Caki2 (cell line): ENCODE measurements at regions not wholly inside any gene's neighbourhood (a gene's known extent, or its start where the extent isn't known, plus 50 kb on each side); places are given as distances from the start of the nearest gene placed in this dataset.
"Not testable (repeated sequence)": the region's sequence is repeated elsewhere in the genome, so short reads cannot be mapped to it uniquely, and the experiment has no call there.

Experiments
- DNase-seq: peaks from one replicate; pipeline ENCODE4 v3.0.0-alpha.2; 2015; ENCODE audit warnings: low read depth
- in situ Hi-C: cut with HindIII; loops from 2 replicates; pipeline ENCODE4 v1.10.0; 2016; ENCODE audit warnings: low sequenced_read_pairs, low pct_unique_long_range_greater_than_20kb, mixed read lengths

GRCh38 chr1:229130028-229130668 lies 140.8 kb upstream of the RAB4A start:
- in situ Hi-C loops = no loop called here
- DNase-seq = no peak

GRCh38 chr1:229131243-229132105 lies 139.4 kb upstream of the RAB4A start:
- in situ Hi-C loops = no loop called here
- no peak for DNase-seq

GRCh38 chr1:229132106-229132443 lies 138.8 kb upstream of the RAB4A start:
- no peak for DNase-seq
- in situ Hi-C loops = no loop called here

- in situ Hi-C loops = no loop called here
- DNase-seq = no peak
Measured at GRCh38 chr1:229132706-229133105, 138.2 kb upstream of the RAB4A start.

GRCh38 chr1:229133151-229133550 lies 137.8 kb upstream of the RAB4A start:
- in situ Hi-C loops = no loop called here
- DNase-seq = no peak

- in situ Hi-C loops = no loop called here
- no peak for DNase-seq
Measured at GRCh38 chr1:229133811-229134210, 137.1 kb upstream of the RAB4A start.

GRCh38 chr1:229134381-229135217 lies 136.3 kb upstream of the RAB4A start:
- in situ Hi-C loops, DNase-seq: not testable (repeated sequence)

- DNase-seq = no peak
Measured at GRCh38 chr1:229135773-229136172, 135.1 kb upstream of the RAB4A start.

GRCh38 chr1:229136822-229137221 lies 134.1 kb upstream of the RAB4A start:
- no peak for DNase-seq
- in situ Hi-C loops = no loop called here

More at GRCh38 chr1:229135773-229136172, 135.1 kb upstream of the RAB4A start:
- in situ Hi-C loops = no loop called here

- no peak for DNase-seq
- in situ Hi-C loops = no loop called here
Measured at GRCh38 chr1:229137271-229137670, 133.6 kb upstream of the RAB4A start.

GRCh38 chr1:229138058-229138457 lies 132.9 kb upstream of the RAB4A start:
- no peak for DNase-seq
- in situ Hi-C loops = no loop called here

- in situ Hi-C loops = no loop called here
- DNase-seq = no peak
Measured at GRCh38 chr1:229139331-229140118, 131.4 kb upstream of the RAB4A start.

GRCh38 chr1:229140119-229140396 lies 130.9 kb upstream of the RAB4A start:
- in situ Hi-C loops = no loop called here
- no peak for DNase-seq

- in situ Hi-C loops = no loop called here
- DNase-seq = no peak
Measured at GRCh38 chr1:229141271-229141670, 129.6 kb upstream of the RAB4A start.

GRCh38 chr1:229141689-229142377 lies 129.1 kb upstream of the RAB4A start:
- no peak for DNase-seq
- in situ Hi-C loops = no loop called here

GRCh38 chr1:229142471-229142870 lies 128.4 kb upstream of the RAB4A start:
- DNase-seq = no peak
- in situ Hi-C loops = no loop called here

- in situ Hi-C loops = no loop called here
Measured at GRCh38 chr1:229146647-229147046, 124.3 kb upstream of the RAB4A start.

GRCh38 chr1:229147072-229147471 lies 123.8 kb upstream of the RAB4A start:
- DNase-seq = no peak

More at GRCh38 chr1:229146647-229147046, 124.3 kb upstream of the RAB4A start:
- DNase-seq = no peak

More at GRCh38 chr1:229147072-229147471, 123.8 kb upstream of the RAB4A start:
- in situ Hi-C loops = no loop called here
